HG02610 (cell line): ENCODE measurements at regions not wholly inside any gene's neighbourhood (a gene's known extent, or its start where the extent isn't known, plus 50 kb on each side); places are given as distances from the start of the nearest gene placed in this dataset.

Experiments used
- ATAC-seq: cut with Tn5 transposase; IDR thresholded peaks from one replicate; pipeline ENCODE4 v1.9.1; 2021; ENCODE audit warnings: mild to moderate bottlenecking, moderate library complexity; ENCODE audit not compliant: unreplicated experiment

- ATAC-seq = no peak
Measured at GRCh38 chr12:125303337-125303736, 238.1 kb downstream of the AACS start.

GRCh38 chr12:125304029-125304428 is 238.8 kb downstream of the AACS start:
- no peak for ATAC-seq

- no peak for ATAC-seq
Measured at GRCh38 chr12:125305231-125305630, 240.0 kb downstream of the AACS start.

- ATAC-seq = no peak
Measured at GRCh38 chr12:125310461-125310860, 245.2 kb downstream of the AACS start.

GRCh38 chr12:125311050-125311449 is 245.8 kb downstream of the AACS start:
- no peak for ATAC-seq

- ATAC-seq = no peak
Measured at GRCh38 chr12:125312471-125312870, 247.2 kb downstream of the AACS start.

GRCh38 chr12:125314051-125314755 is 249.0 kb downstream of the AACS start:
- no peak for ATAC-seq

GRCh38 chr12:125315771-125316170 is 250.5 kb downstream of the AACS start:
- ATAC-seq = no peak

GRCh38 chr12:125320177-125320576 is 254.9 kb downstream of the AACS start:
- ATAC-seq = no peak

- no peak for ATAC-seq
Measured at GRCh38 chr12:125324861-125325490, 259.7 kb downstream of the AACS start.

- ATAC-seq = no peak
Measured at GRCh38 chr12:125329239-125330102, 264.2 kb downstream of the AACS start.

- ATAC-seq = peak; percentile 71
Measured at GRCh38 chr12:125330645-125331341, 265.6 kb downstream of the AACS start.

- no peak for ATAC-seq
Measured at GRCh38 chr12:125331342-125332052, 266.3 kb downstream of the AACS start.

GRCh38 chr12:125332900-125333299 is 267.7 kb downstream of the AACS start:
- ATAC-seq = no peak

GRCh38 chr12:125336246-125336645 is 271.0 kb downstream of the AACS start:
- no peak for ATAC-seq

- ATAC-seq = no peak
Measured at GRCh38 chr12:125340791-125341190, 275.6 kb downstream of the AACS start.

- no peak for ATAC-seq
Measured at GRCh38 chr12:125341422-125341821, 276.2 kb downstream of the AACS start.

GRCh38 chr12:125343649-125344048 is 278.4 kb downstream of the AACS start:
- ATAC-seq = no peak

- ATAC-seq = no peak
Measured at GRCh38 chr12:125346362-125346761, 281.1 kb downstream of the AACS start.

- no peak for ATAC-seq
Measured at GRCh38 chr12:125351788-125352187, 286.6 kb downstream of the AACS start.
